Smooth muscle cell (in vitro differentiated cells): ENCODE measurements at regions not wholly inside any gene's neighbourhood (a gene's known extent, or its start where the extent isn't known, plus 50 kb on each side); places are given as distances from the start of the nearest gene placed in this dataset.
"Not testable (repeated sequence)": the region's sequence is repeated elsewhere in the genome, so short reads cannot be mapped to it uniquely, and the experiment has no call there.

Experiments used
- DNase-seq: peaks from one replicate; lab custom pipeline; 2025; ENCODE audit not compliant: unreplicated experiment; lab: John Stamatoyannopoulos, UW
- H2AFZ ChIP-seq: fragments of 200-600 bp; sonication (generic); 2 replicates; pipeline ENCODE4 v1.6.0; 2016; ENCODE audit warnings: antibody characterized with exemption, low read depth, mild to moderate bottlenecking
- H3F3A ChIP-seq: fragments of 200-600 bp; sonication (generic); 2 replicates; pipeline ENCODE4 v1.6.0; 2017; ENCODE audit warnings: antibody characterized with exemption, low read depth
- H3K27ac ChIP-seq: fragments of 200-600 bp; sonication (generic); 2 replicates; pipeline ENCODE4 v1.5.1; 2016; ENCODE audit warnings: low read depth, mild to moderate bottlenecking
- H3K27me3 ChIP-seq: fragments of 200-600 bp; sonication (generic); 2 replicates; pipeline ENCODE4 v1.6.1; 2016; ENCODE audit warnings: low read depth, mild to moderate bottlenecking
- H3K36me3 ChIP-seq: fragments of 200-600 bp; sonication (generic); 2 replicates; pipeline ENCODE4 v1.5.1; 2016; ENCODE audit warnings: low read depth
- H3K4me1 ChIP-seq: fragments of 200-600 bp; sonication (generic); 2 replicates; pipeline ENCODE4 v1.5.1; 2016; ENCODE audit warnings: low read depth
- H3K4me2 ChIP-seq: fragments of 200-600 bp; sonication (generic); 2 replicates; pipeline ENCODE4 v1.6.0; 2016; ENCODE audit warnings: mild to moderate bottlenecking
- H3K4me3 ChIP-seq: fragments of 200-600 bp; sonication (generic); 2 replicates; pipeline ENCODE4 v1.5.1; 2016; ENCODE audit warnings: mild to moderate bottlenecking
- H3K79me2 ChIP-seq: fragments of 200-600 bp; sonication (generic); 2 replicates; pipeline ENCODE4 v1.6.0; 2016; ENCODE audit warnings: low read depth, mild to moderate bottlenecking
- H3K9ac ChIP-seq: fragments of 200-600 bp; sonication (generic); 2 replicates; pipeline ENCODE4 v1.6.0; 2016; ENCODE audit warnings: low read depth
- H3K9me3 ChIP-seq: fragments of 200-600 bp; sonication (generic); replicated peaks from 2 replicates; pipeline ENCODE4 v1.5.1; 2016; ENCODE audit warnings: low read depth
- H4K20me1 ChIP-seq: fragments of 200-600 bp; sonication (generic); 2 replicates; pipeline ENCODE4 v1.6.0; 2016; ENCODE audit warnings: low read depth
- WGBS: methylation state at CpG from one replicate; pipeline ENCODE4 v1.1.7; 2016; ENCODE audit warnings: low lambda C conversion rate; 5-methylcytosine and 5-hydroxymethylcytosine counted together

DNA sequence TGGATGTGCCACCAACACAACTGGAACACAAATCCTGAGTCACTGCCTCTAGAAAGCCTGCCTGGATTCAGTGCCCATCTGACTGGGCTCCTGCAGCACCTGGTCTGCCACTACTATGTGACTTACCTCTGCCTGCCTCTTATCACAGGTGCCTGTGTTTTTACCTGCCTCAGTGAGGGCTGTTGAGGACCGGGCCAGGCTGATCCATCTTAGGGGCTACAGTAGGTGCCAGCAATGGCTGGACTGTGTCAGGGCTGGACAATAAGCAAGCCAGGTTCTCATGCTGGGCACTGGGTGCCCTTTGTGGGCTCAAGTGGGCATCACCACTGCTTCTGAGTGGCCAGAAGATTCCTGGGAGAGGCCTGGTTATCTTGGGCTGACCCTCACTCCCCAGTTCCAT is 948.6 kb upstream of the TPTE start:
- H2AFZ ChIP-seq, DNase-seq, H3K27me3 ChIP-seq, H3K4me2 ChIP-seq, H3K79me2 ChIP-seq, H3K9me3 ChIP-seq, H3K4me1 ChIP-seq, H3F3A ChIP-seq, H3K27ac ChIP-seq, H3K36me3 ChIP-seq, H3K4me3 ChIP-seq, H4K20me1 ChIP-seq, H3K9ac ChIP-seq: not testable (repeated sequence)
- 72% methylated on average over 1 of the region's 1 CpG for WGBS

- not testable (repeated sequence) for H3K9ac ChIP-seq, H3K4me2 ChIP-seq, DNase-seq, H3K79me2 ChIP-seq, H3K27me3 ChIP-seq, H3F3A ChIP-seq, H3K4me3 ChIP-seq, H3K9me3 ChIP-seq, H3K36me3 ChIP-seq, H3K27ac ChIP-seq, H3K4me1 ChIP-seq, H2AFZ ChIP-seq, H4K20me1 ChIP-seq
- no CpG with 5 or more reads among the region's 1 CpG for WGBS
These were observed 947.9 kb upstream of the TPTE start for GRCh38 chr21:9573528-9573927.

- DNase-seq, H3K4me1 ChIP-seq: not testable (repeated sequence)
- WGBS = 84% methylated on average over 15 of the region's 17 CpGs
These were observed 942.1 kb upstream of the TPTE start for GRCh38 chr21:9579275-9579674.

DNA sequence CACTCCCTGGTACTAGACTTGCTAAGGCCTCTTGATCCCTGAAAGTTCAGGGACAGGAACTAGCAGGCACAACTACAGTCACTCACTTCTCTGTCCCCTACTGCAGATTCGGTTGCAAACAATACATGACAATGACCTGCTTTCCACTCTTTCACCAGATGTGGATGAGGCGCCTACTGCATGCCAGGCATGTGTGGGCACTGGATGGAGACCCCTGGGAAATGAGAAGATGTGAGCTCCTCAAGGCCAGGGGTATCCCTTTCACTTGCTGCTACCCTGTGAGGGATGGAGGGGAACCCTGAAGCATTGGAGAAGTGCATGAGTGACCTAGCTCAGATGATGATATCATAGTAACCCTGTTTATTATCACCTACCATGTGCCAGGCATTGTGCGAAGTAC is 933.4 kb upstream of the TPTE start:
- not testable (repeated sequence) for H3K79me2 ChIP-seq, H3K36me3 ChIP-seq, H3K9ac ChIP-seq, H3F3A ChIP-seq, H3K27me3 ChIP-seq, H3K4me3 ChIP-seq, H2AFZ ChIP-seq, H3K4me1 ChIP-seq, H3K27ac ChIP-seq, H4K20me1 ChIP-seq, H3K4me2 ChIP-seq, H3K9me3 ChIP-seq, DNase-seq
- 53% methylated on average over 3 of the region's 3 CpGs for WGBS

More at GRCh38 chr21:9579275-9579674, 942.1 kb upstream of the TPTE start:
- H3K79me2 ChIP-seq, H3K4me2 ChIP-seq, H3K27ac ChIP-seq, H3K27me3 ChIP-seq, H2AFZ ChIP-seq, H3F3A ChIP-seq, H3K36me3 ChIP-seq, H3K9me3 ChIP-seq, H3K9ac ChIP-seq, H4K20me1 ChIP-seq, H3K4me3 ChIP-seq: not testable (repeated sequence)

GRCh38 chr21:9592591-9592990 is 928.8 kb upstream of the TPTE start:
- H3F3A ChIP-seq, H3K9ac ChIP-seq, H3K79me2 ChIP-seq, H3K27me3 ChIP-seq, H3K36me3 ChIP-seq, DNase-seq, H2AFZ ChIP-seq, H4K20me1 ChIP-seq, H3K4me3 ChIP-seq, H3K27ac ChIP-seq, H3K4me2 ChIP-seq, H3K4me1 ChIP-seq, H3K9me3 ChIP-seq: not testable (repeated sequence)
- 71% methylated on average over 13 of the region's 24 CpGs for WGBS

GRCh38 chr21:9593646-9594045 is 927.7 kb upstream of the TPTE start:
- H4K20me1 ChIP-seq, H3K4me2 ChIP-seq, H3K4me1 ChIP-seq, H3K9me3 ChIP-seq, H3F3A ChIP-seq, H3K79me2 ChIP-seq, H3K36me3 ChIP-seq, H3K27ac ChIP-seq, H3K27me3 ChIP-seq, DNase-seq, H3K4me3 ChIP-seq, H3K9ac ChIP-seq, H2AFZ ChIP-seq: not testable (repeated sequence)
- 81% methylated on average over 7 of the region's 27 CpGs for WGBS

GRCh38 chr21:9614011-9614410 is 907.4 kb upstream of the TPTE start:
- not testable (repeated sequence) for H3K4me2 ChIP-seq, H3K36me3 ChIP-seq, DNase-seq, H3K9me3 ChIP-seq, H3K9ac ChIP-seq, H3K4me1 ChIP-seq, H3K27ac ChIP-seq, H2AFZ ChIP-seq, H3K4me3 ChIP-seq, H3F3A ChIP-seq, H3K79me2 ChIP-seq, H4K20me1 ChIP-seq, H3K27me3 ChIP-seq
- WGBS = 81% methylated on average over 11 of the region's 23 CpGs

DNA sequence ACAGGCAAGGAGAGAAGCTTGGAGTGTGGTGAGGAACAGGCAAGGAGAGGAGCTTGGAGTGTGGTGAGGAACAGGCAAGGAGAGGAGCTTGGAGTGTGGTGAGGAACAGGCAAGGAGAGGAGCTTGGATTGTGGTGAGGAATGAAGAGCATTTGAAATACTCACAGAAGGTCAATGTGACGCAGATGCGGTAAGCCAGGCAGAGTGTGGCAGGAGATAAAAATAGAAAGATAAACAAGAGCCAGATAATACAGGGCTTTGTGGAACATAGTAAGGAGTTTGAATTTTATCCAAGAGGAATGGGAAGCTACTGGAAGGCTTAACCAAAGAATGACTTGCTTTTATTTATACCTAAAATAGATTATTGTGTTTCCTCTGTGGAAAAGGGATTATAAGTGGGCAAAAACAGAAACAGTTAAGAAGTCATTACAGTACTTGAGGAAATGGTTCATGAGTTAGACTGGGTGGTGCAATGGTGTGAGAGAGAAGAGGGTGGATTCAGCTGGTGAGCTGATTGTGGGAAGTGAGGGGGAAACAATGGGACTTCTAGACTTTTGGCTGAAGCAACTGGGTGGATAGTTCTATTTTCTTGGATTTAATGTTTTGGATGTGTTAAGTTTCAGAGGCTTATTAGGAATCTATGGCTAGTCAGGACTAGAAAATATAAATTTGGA is 900.1 kb upstream of the TPTE start:
- not testable (repeated sequence) for H3K9me3 ChIP-seq, H3K9ac ChIP-seq, H3K4me1 ChIP-seq, H3K79me2 ChIP-seq, H3K27ac ChIP-seq, H2AFZ ChIP-seq, H3K4me3 ChIP-seq, H3K4me2 ChIP-seq, H4K20me1 ChIP-seq, H3K27me3 ChIP-seq, DNase-seq, H3F3A ChIP-seq, H3K36me3 ChIP-seq
- 100% methylated on average over 2 of the region's 2 CpGs for WGBS

DNA sequence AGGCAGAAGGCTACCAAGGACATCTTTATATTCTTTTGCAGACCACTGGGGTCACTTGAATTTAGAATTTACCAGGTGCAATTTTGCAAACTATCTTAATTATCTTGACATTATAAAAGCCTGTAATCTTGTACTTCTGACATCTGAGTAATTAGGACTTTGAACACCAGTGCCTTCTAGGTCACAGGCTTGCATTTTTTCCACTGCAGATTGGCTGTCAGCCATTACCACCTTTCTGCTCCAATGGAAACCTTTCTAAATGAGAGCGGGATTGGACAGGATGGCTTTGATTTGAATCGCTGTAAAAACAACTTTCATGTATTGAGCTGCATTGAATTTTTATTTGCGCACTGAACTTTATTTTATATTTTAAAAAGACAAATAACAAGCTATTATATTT is 893.3 kb upstream of the TPTE start:
- H3K27ac ChIP-seq, H3K27me3 ChIP-seq, H3F3A ChIP-seq, H3K4me2 ChIP-seq, H3K4me1 ChIP-seq, H3K79me2 ChIP-seq, DNase-seq, H4K20me1 ChIP-seq, H2AFZ ChIP-seq, H3K36me3 ChIP-seq, H3K4me3 ChIP-seq, H3K9ac ChIP-seq, H3K9me3 ChIP-seq: not testable (repeated sequence)
- WGBS = 58% methylated on average over 3 of the region's 3 CpGs
